Neutrophil (primary cell): ENCODE measurements at regions not wholly inside any gene's neighbourhood (a gene's known extent, or its start where the extent isn't known, plus 50 kb on each side); places are given as distances from the start of the nearest gene placed in this dataset.
"Not testable (repeated sequence)": the region's sequence is repeated elsewhere in the genome, so short reads cannot be mapped to it uniquely, and the experiment has no call there.

Experiments used
- H3K27ac ChIP-seq: fragments of 200-600 bp; sonication (generic); 2 replicates; pipeline ENCODE4 v1.5.1; 2016; ENCODE audit warnings: mild to moderate bottlenecking, moderate library complexity
- H3K27me3 ChIP-seq: fragments of 200-600 bp; sonication (generic); 2 replicates; pipeline ENCODE4 v1.6.0; 2016; ENCODE audit warnings: mild to moderate bottlenecking
- H3K36me3 ChIP-seq: fragments of 200-600 bp; sonication (generic); 2 replicates; pipeline ENCODE4 v1.5.1; 2017
- H3K4me1 ChIP-seq, 2 experiments: fragments of 200-600 bp in 1 of 2; sonication (generic) in 1 of 2; 1 replicate in 1 of 2; 2 replicates in 1 of 2; pipeline versions ENCODE4 v1.5.1 to v1.6.1; 2013 to 2016; ENCODE audit warnings: low read depth in 1 of 2, low read length in 1 of 2, mild to moderate bottlenecking in 1 of 2, moderate library complexity in 1 of 2; ENCODE audit not compliant: control insufficient read depth in 1 of 2, insufficient read depth in 1 of 2
- H3K4me3 ChIP-seq, 2 experiments: fragments of 200-600 bp in 1 of 2; sonication (generic) in 1 of 2; 1 replicate in 1 of 2; 2 replicates in 1 of 2; pipeline ENCODE4 v1.5.1; 2013 to 2016; ENCODE audit warnings: low read depth in 1 of 2, low read length in 1 of 2, mild to moderate bottlenecking in 1 of 2, moderate library complexity in 1 of 2
- H3K9me3 ChIP-seq: fragments of 200-600 bp; sonication (generic); 2 replicates; pipeline ENCODE4 v1.5.1; 2016
- TF ChIP-seq, protein P1 (sequence below): fragments of 200-600 bp; sonication (generic); IDR thresholded peaks from 2 replicates; pipeline ENCODE4 v1.5.1; 2016; ENCODE audit warnings: antibody characterized with exemption

- TF ChIP-seq, protein P1, sequence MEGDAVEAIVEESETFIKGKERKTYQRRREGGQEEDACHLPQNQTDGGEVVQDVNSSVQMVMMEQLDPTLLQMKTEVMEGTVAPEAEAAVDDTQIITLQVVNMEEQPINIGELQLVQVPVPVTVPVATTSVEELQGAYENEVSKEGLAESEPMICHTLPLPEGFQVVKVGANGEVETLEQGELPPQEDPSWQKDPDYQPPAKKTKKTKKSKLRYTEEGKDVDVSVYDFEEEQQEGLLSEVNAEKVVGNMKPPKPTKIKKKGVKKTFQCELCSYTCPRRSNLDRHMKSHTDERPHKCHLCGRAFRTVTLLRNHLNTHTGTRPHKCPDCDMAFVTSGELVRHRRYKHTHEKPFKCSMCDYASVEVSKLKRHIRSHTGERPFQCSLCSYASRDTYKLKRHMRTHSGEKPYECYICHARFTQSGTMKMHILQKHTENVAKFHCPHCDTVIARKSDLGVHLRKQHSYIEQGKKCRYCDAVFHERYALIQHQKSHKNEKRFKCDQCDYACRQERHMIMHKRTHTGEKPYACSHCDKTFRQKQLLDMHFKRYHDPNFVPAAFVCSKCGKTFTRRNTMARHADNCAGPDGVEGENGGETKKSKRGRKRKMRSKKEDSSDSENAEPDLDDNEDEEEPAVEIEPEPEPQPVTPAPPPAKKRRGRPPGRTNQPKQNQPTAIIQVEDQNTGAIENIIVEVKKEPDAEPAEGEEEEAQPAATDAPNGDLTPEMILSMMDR = no peak
- H3K9me3 ChIP-seq = no peaks in the 10 kb centered on the region
- no peaks in the 10 kb centered on the region for H3K27me3 ChIP-seq
- H3K4me1 ChIP-seq = no peaks in the 10 kb centered on the region
- no peaks in the 10 kb centered on the region for H3K36me3 ChIP-seq
- H3K4me3 ChIP-seq = no peak overlapping the region
- H3K27ac ChIP-seq = no peak overlapping the region
Measured at GRCh38 chr1:193387406-193387805, 201.0 kb upstream of the B3GALT2 start.

DNA sequence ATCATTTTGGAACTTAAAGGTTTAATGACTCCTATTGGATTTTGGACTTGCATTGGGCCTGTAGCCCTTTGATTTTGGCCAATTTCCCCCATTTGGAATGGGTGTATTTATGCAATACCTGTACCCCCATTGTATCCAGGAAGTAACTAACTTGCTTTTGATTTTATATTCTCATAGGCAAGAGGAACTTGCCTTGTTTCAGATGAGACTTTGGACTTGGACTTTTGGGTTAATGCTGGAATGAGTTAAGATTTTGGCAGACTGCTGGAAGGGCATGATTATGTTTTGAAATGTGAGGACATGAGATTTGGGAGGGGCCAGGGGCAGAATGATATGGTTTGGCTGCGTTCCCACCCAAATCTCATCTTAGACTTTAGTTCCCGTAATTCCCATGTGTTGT lies 192.0 kb upstream of the B3GALT2 start:
- H3K4me3 ChIP-seq, H3K27me3 ChIP-seq, H3K36me3 ChIP-seq, H3K27ac ChIP-seq, H3K9me3 ChIP-seq, H3K4me1 ChIP-seq: not testable (repeated sequence)

DNA sequence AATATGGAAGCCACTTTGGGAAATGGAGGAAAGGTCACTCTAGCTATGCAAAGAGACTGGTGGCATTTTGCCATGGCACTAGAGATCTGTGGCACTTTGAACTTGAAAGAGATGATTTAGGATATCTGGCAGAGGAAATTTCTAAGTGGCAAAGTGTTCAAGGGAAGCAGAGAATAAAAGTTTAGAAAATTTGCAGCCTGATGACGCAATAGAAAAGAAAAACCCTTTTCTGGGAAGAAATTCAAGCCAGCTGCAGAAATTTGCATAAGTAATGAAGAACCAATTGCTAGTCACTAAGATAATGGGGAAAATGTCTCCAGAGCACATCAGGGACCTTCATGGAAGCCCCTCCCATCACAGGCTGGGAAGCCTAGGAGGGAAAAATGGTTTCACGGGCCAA lies 191.1 kb upstream of the B3GALT2 start:
- Histone ChIP-seq H3K9me3 (no peaks in the 10 kb centered on the region), H3K4me3 (no peak overlapping the region), H3K27me3 (no peaks in the 10 kb centered on the region), H3K4me1 (no peaks in the 10 kb centered on the region), H3K27ac (no peak overlapping the region), H3K36me3 (no peaks in the 10 kb centered on the region)
- TF ChIP-seq, protein P1 = no peak

- Histone ChIP-seq H3K27me3 (no peaks in the 10 kb centered on the region), H3K4me1 (no peaks in the 10 kb centered on the region), H3K36me3 (no peaks in the 10 kb centered on the region), H3K27ac (no peak overlapping the region), H3K9me3 (no peaks in the 10 kb centered on the region), H3K4me3 (no peak overlapping the region)
- TF ChIP-seq, protein P1 = no peak
Measured at GRCh38 chr1:193372553-193372952, 186.1 kb upstream of the B3GALT2 start.

DNA sequence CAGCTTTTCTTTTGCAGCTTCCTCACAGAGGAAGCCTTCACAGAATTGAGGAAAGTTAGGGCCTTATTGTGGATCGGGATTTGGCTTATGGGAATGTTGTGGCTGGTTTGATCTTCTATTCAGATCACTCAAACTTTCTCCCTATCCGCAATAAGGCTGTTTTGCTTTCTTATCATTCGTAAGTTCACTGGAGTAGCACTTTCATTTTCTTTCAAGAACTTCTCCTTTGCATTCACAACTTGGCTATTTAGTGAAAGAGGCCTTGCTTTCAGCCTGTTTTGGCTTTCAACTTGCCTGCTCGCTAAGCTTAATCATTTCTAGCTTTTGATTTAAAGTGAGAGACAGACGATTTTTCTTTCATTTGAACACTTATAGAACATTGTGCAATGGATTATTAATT lies 181.9 kb upstream of the B3GALT2 start:
- TF ChIP-seq, protein P1 = no peak
- no peaks in the 10 kb centered on the region for H3K36me3 ChIP-seq
- no peaks in the 10 kb centered on the region for H3K4me1 ChIP-seq
- H3K4me3 ChIP-seq = no peak overlapping the region
- no peak overlapping the region for H3K27ac ChIP-seq
- H3K27me3 ChIP-seq = no peaks in the 10 kb centered on the region
- no peaks in the 10 kb centered on the region for H3K9me3 ChIP-seq

- Histone ChIP-seq H3K36me3 (no peaks in the 10 kb centered on the region), H3K9me3 (no peaks in the 10 kb centered on the region), H3K4me3 (no peak overlapping the region), H3K27ac (no peak overlapping the region), H3K27me3 (no peaks in the 10 kb centered on the region), H3K4me1 (no peaks in the 10 kb centered on the region)
- TF ChIP-seq, protein P1 = no peak
Measured at GRCh38 chr1:193367863-193368262, 181.4 kb upstream of the B3GALT2 start.
